HEK293 (cell line): ENCODE measurements at regions not wholly inside any gene's neighbourhood (a gene's known extent, or its start where the extent isn't known, plus 50 kb on each side); places are given as distances from the start of the nearest gene placed in this dataset.

ENCODE experiments used
- SCRT1 ChIP-seq: fragments of 450-650 bp; formaldehyde crosslinking; IDR thresholded peaks from 2 replicates; pipeline ENCODE4 v1.5.1; 2016; ENCODE audit warnings: missing biosample characterization, missing genetic modification characterization, borderline replicate concordance
- ZBTB20 ChIP-seq: fragments of 450-650 bp; formaldehyde crosslinking; IDR thresholded peaks from 2 replicates; pipeline ENCODE4 v1.5.1; 2016; ENCODE audit warnings: missing biosample characterization, missing genetic modification characterization
- ZNF830 ChIP-seq: fragments of 450-650 bp; IDR thresholded peaks from 2 replicates; pipeline ENCODE4 v1.5.0; 2018; ENCODE audit warnings: missing biosample characterization, missing genetic modification characterization, low read depth, mild to moderate bottlenecking, moderate library complexity
- ZNF837 ChIP-seq: fragments of 450-650 bp; formaldehyde crosslinking; IDR thresholded peaks from 2 replicates; pipeline ENCODE4 v1.5.1; 2016; ENCODE audit warnings: missing biosample characterization, missing genetic modification characterization
- ZSCAN16 ChIP-seq: fragments of 450-650 bp; formaldehyde crosslinking; IDR thresholded peaks from 2 replicates; pipeline ENCODE4 v1.5.1; 2016; ENCODE audit warnings: missing biosample characterization, missing genetic modification characterization
- TF ChIP-seq, protein P1 (sequence below): fragments of 450-650 bp; formaldehyde crosslinking; IDR thresholded peaks from 2 replicates; pipeline ENCODE4 v1.5.1; 2016; ENCODE audit warnings: missing biosample characterization, missing genetic modification characterization
- TF ChIP-seq, protein P2 (sequence below): fragments of 450-650 bp; formaldehyde crosslinking; IDR thresholded peaks from 2 replicates; pipeline ENCODE4 v1.5.1; 2016; ENCODE audit warnings: missing biosample characterization, missing genetic modification characterization
- TF ChIP-seq, protein P3 (sequence below): fragments of 450-650 bp; formaldehyde crosslinking; IDR thresholded peaks from 2 replicates; pipeline ENCODE4 v1.5.1; 2016; ENCODE audit warnings: missing biosample characterization, missing genetic modification characterization

DNA sequence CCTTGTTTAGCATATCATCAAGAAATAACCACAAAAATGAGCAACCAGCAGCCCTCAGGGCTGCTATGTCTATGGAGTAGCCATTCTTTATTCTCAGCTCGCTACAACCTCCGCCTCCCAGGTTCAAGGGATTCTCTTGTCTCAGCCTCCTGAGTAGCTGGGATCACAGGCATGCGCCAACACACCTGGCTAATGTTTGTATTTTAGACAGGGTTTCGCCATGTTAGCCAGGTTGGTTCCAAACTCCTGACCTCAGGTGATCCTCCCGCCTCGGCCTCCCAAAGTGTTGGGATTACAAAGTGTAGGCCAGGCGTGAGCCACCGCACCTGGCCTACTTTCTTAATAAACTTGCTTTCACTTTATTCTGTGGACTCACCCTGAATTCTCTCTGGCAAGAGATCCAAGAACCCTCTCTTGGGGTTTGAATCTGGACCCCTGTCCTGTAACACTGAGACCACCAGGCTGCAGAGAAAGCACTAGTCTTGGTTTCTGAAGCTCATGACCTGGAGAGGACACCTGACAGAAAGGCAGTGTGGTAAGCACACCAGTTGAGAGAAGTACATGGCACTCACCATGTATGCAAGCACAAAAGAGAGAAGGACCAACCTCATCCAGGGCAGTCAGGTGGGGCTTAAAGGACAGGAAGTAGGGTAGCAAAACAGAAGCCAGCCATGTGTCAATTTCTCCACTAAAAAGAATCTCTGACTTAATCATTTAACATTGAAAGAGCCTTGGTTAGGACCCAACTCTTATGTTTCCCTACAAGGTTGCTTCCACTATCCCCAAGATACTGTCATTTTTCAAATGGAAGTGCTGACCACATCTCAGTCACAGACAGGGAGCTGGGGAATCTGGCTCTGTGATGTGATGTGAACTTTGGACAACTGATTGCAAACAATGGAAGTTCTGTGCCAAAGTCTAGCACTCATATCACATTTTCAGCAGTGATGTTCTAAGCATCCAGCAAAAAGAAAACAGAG, 97.4 kb upstream of the DST start:
- TF ChIP-seq SCRT1 (tag by site-specific recombination) = no peak
- TF ChIP-seq ZNF830 (tag by site-specific recombination) = no peak
- TF ChIP-seq, protein P1, sequence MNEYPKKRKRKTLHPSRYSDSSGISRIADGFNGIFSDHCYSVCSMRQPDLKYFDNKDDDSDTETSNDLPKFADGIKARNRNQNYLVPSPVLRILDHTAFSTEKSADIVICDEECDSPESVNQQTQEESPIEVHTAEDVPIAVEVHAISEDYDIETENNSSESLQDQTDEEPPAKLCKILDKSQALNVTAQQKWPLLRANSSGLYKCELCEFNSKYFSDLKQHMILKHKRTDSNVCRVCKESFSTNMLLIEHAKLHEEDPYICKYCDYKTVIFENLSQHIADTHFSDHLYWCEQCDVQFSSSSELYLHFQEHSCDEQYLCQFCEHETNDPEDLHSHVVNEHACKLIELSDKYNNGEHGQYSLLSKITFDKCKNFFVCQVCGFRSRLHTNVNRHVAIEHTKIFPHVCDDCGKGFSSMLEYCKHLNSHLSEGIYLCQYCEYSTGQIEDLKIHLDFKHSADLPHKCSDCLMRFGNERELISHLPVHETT (tag by site-specific recombination) = no peak
- TF ChIP-seq, protein P2, sequence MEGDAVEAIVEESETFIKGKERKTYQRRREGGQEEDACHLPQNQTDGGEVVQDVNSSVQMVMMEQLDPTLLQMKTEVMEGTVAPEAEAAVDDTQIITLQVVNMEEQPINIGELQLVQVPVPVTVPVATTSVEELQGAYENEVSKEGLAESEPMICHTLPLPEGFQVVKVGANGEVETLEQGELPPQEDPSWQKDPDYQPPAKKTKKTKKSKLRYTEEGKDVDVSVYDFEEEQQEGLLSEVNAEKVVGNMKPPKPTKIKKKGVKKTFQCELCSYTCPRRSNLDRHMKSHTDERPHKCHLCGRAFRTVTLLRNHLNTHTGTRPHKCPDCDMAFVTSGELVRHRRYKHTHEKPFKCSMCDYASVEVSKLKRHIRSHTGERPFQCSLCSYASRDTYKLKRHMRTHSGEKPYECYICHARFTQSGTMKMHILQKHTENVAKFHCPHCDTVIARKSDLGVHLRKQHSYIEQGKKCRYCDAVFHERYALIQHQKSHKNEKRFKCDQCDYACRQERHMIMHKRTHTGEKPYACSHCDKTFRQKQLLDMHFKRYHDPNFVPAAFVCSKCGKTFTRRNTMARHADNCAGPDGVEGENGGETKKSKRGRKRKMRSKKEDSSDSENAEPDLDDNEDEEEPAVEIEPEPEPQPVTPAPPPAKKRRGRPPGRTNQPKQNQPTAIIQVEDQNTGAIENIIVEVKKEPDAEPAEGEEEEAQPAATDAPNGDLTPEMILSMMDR (tag by site-specific recombination) = no peak
- TF ChIP-seq, protein P3, sequence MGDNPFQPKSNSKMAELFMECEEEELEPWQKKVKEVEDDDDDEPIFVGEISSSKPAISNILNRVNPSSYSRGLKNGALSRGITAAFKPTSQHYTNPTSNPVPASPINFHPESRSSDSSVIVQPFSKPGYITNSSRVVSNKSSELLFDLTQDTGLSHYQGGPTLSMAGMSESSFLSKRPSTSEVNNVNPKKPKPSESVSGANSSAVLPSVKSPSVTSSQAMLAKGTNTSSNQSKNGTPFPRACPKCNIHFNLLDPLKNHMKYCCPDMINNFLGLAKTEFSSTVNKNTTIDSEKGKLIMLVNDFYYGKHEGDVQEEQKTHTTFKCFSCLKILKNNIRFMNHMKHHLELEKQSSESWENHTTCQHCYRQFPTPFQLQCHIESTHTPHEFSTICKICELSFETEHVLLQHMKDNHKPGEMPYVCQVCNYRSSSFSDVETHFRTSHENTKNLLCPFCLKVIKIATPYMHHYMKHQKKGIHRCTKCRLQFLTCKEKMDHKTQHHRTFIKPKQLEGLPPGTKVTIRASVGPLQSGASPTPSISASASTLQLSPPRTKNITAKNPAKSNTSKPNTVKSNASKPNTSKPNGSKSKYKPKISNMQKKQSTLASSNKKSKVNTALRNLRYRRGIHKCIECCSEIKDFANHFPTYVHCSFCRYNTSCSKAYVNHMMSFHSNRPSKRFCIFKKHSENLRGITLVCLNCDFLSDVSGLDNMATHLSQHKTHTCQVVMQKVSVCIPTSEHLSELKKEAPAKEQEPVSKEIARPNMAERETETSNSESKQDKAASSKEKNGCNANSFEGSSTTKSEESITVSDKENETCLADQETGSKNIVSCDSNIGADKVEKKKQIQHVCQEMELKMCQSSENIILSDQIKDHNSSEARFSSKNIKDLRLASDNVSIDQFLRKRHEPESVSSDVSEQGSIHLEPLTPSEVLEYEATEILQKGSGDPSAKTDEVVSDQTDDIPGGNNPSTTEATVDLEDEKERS (tag by site-specific recombination) = no peak
- no peak for TF ChIP-seq ZBTB20 (tag by site-specific recombination)
- TF ChIP-seq ZNF837 = no peak
- no peak for TF ChIP-seq ZSCAN16 (tag by site-specific recombination)
